ENCODE measurements at regions not wholly inside any gene's neighbourhood (a gene's known extent, or its start where the extent isn't known, plus 50 kb on each side); places are given as distances from the start of the nearest gene placed in this dataset.

- Histone ChIP-seq H3K9me3 (ENCODE audit: control insufficient read depth, insufficient read depth, low read length) (no peaks in the 10 kb centered on the region), H3K36me3 (ENCODE audit: control insufficient read depth, insufficient read depth, low read length) (no peaks in the 10 kb centered on the region), H3K4me1 (ENCODE audit: control insufficient read depth, insufficient read depth, low read length) (no peaks in the 10 kb centered on the region), H3K4me3 (ENCODE audit: low read depth, low read length) (no peak overlapping the region), H3K9ac (ENCODE audit: low read depth, low read length) (no peak overlapping the region), H3K27me3 (ENCODE audit: control insufficient read depth, insufficient read depth, low read length) (no peaks in the 10 kb centered on the region)
These were observed 76.0 kb upstream of the GPR12 start for GRCh38 chr13:26836626-26837025.

DNA sequence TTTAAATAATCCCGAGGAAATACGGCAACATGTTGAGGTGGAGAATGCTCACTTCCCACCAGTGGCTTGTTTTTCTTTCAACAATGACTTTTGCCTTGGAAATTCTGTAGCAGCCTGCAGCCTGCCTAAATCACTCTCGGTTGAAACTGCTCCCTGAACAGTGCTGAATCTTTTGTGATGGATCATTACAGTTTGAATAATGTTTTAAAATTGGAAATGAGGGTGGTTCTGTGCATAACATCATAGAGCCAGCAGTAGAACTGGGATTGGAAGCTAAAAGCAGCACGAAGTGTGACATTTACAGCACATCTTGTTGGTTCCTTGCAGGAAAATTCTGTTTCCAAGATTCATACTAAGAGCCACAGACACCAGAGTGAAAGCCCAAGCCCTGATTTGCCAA is 74.1 kb upstream of the GPR12 start:
- Histone ChIP-seq H3K27me3 (ENCODE audit: control insufficient read depth, insufficient read depth, low read length) (no peaks in the 10 kb centered on the region), H3K4me3 (ENCODE audit: low read depth, low read length) (no peak overlapping the region), H3K9me3 (ENCODE audit: control insufficient read depth, insufficient read depth, low read length) (no peaks in the 10 kb centered on the region), H3K36me3 (ENCODE audit: control insufficient read depth, insufficient read depth, low read length) (no peaks in the 10 kb centered on the region), H3K9ac (ENCODE audit: low read depth, low read length) (no peak overlapping the region), H3K4me1 (ENCODE audit: control insufficient read depth, insufficient read depth, low read length) (no peaks in the 10 kb centered on the region)

DNA sequence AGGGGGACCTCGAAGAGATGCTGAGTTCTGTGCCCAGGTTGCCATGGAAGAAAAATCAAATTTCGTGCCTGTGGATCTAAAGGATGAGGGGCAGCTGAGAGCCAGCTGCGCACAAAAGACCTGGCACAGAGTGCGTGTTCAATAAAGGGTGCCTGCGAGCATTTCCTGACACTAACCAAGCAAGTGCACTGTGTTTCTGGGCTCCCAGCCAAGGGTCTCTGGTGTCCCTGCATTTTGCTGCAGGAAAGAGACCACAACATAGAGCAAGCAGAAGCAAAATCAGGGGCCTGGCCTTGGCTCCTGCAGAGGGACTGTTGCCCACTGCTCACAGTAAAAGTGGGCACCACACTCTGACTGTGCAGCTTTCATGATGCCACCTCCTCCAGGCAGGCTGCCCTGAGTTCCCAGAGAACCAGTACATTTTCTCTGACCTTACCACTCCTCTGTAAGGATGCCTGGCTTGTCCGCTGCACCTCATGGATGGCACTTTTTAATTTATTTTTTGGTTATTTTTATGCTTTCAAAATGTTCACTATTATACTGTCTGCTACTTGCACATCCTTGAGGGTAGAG is 70.8 kb upstream of the GPR12 start:
- Histone ChIP-seq H3K9me3 (ENCODE audit: control insufficient read depth, insufficient read depth, low read length) (no peaks in the 10 kb centered on the region), H3K4me1 (ENCODE audit: control insufficient read depth, insufficient read depth, low read length) (no peaks in the 10 kb centered on the region), H3K9ac (ENCODE audit: low read depth, low read length) (no peak overlapping the region), H3K4me3 (ENCODE audit: low read depth, low read length) (no peak overlapping the region), H3K27me3 (ENCODE audit: control insufficient read depth, insufficient read depth, low read length) (no peaks in the 10 kb centered on the region), H3K36me3 (ENCODE audit: control insufficient read depth, insufficient read depth, low read length) (no peaks in the 10 kb centered on the region)

DNA sequence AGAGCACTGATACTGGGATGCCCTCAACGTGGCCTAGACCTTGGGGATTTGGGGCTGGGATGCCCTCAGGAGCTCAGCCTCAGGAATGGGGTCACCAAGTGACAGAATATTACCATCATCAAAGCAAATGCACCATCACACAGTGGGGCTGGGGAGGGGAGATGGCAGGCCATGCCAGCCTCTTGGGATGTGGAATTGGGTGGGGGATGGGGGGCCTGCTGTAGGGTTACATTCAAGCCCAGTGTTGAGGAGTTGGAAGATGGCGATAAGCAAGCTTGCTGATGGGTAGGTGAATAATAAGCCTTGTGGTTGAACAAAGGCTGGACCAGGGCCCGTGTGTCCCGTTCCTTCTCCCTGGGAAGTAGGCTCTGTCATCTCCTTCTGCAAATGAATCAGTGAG is 69.1 kb upstream of the GPR12 start:
- H3K4me3 ChIP-seq (ENCODE audit: low read depth, low read length) = no peak overlapping the region
- H3K27me3 ChIP-seq (ENCODE audit: control insufficient read depth, insufficient read depth, low read length) = no peaks in the 10 kb centered on the region
- H3K36me3 ChIP-seq (ENCODE audit: control insufficient read depth, insufficient read depth, low read length) = no peaks in the 10 kb centered on the region
- H3K9me3 ChIP-seq (ENCODE audit: control insufficient read depth, insufficient read depth, low read length) = no peaks in the 10 kb centered on the region
- no peaks in the 10 kb centered on the region for H3K4me1 ChIP-seq (ENCODE audit: control insufficient read depth, insufficient read depth, low read length)
- no peak overlapping the region for H3K9ac ChIP-seq (ENCODE audit: low read depth, low read length)

- Histone ChIP-seq H3K27me3 (ENCODE audit: control insufficient read depth, insufficient read depth, low read length) (no peaks in the 10 kb centered on the region), H3K9me3 (ENCODE audit: control insufficient read depth, insufficient read depth, low read length) (no peaks in the 10 kb centered on the region), H3K36me3 (ENCODE audit: control insufficient read depth, insufficient read depth, low read length) (no peaks in the 10 kb centered on the region), H3K4me3 (ENCODE audit: low read depth, low read length) (no peak overlapping the region), H3K4me1 (ENCODE audit: control insufficient read depth, insufficient read depth, low read length) (no peaks in the 10 kb centered on the region), H3K9ac (ENCODE audit: low read depth, low read length) (no peak overlapping the region)
These were observed 64.0 kb upstream of the GPR12 start for GRCh38 chr13:26824581-26824980.

DNA sequence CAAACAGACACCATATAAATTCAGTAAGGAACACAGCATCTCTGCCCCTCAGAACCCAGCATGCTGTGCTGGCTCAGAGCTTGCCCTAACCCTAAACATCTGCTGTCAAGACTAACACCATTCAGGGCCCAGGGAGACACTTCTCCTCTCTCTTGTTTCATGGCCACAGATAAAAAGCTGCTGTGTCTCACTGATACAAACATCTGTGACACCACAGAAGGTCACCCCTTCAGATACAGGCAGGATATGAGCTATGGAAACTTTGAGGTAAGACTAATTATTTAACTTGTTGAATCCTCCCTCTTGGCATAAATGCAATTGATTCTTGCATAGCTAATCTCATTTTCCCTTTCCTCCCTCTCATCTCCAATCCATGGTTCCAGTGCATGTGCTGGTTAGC is 61.6 kb upstream of the GPR12 start:
- Histone ChIP-seq H3K4me3 (ENCODE audit: low read depth, low read length) (no peak overlapping the region), H3K27me3 (ENCODE audit: control insufficient read depth, insufficient read depth, low read length) (no peaks in the 10 kb centered on the region)

GRCh38 chr13:26821672-26822071 is 61.1 kb upstream of the GPR12 start:
- H3K27me3 ChIP-seq (ENCODE audit: control insufficient read depth, insufficient read depth, low read length) = no peaks in the 10 kb centered on the region
- H3K9me3 ChIP-seq (ENCODE audit: control insufficient read depth, insufficient read depth, low read length) = no peaks in the 10 kb centered on the region
- H3K4me3 ChIP-seq (ENCODE audit: low read depth, low read length) = no peak overlapping the region
- no peaks in the 10 kb centered on the region for H3K4me1 ChIP-seq (ENCODE audit: control insufficient read depth, insufficient read depth, low read length)
- H3K36me3 ChIP-seq (ENCODE audit: control insufficient read depth, insufficient read depth, low read length) = no peaks in the 10 kb centered on the region
- no peak overlapping the region for H3K9ac ChIP-seq (ENCODE audit: low read depth, low read length)

More for the DNA sequence above, 61.6 kb upstream of the GPR12 start:
- H3K9ac ChIP-seq (ENCODE audit: low read depth, low read length) = no peak overlapping the region
- H3K36me3 ChIP-seq (ENCODE audit: control insufficient read depth, insufficient read depth, low read length) = no peaks in the 10 kb centered on the region
- H3K4me1 ChIP-seq (ENCODE audit: control insufficient read depth, insufficient read depth, low read length) = no peaks in the 10 kb centered on the region
- no peaks in the 10 kb centered on the region for H3K9me3 ChIP-seq (ENCODE audit: control insufficient read depth, insufficient read depth, low read length)

- Histone ChIP-seq H3K4me3 (ENCODE audit: low read depth, low read length) (no peak overlapping the region), H3K9ac (ENCODE audit: low read depth, low read length) (no peak overlapping the region), H3K36me3 (ENCODE audit: control insufficient read depth, insufficient read depth, low read length) (no peaks in the 10 kb centered on the region), H3K27me3 (ENCODE audit: control insufficient read depth, insufficient read depth, low read length) (no peaks in the 10 kb centered on the region), H3K9me3 (ENCODE audit: control insufficient read depth, insufficient read depth, low read length) (no peaks in the 10 kb centered on the region), H3K4me1 (ENCODE audit: control insufficient read depth, insufficient read depth, low read length) (no peaks in the 10 kb centered on the region)
These were observed 60.3 kb upstream of the GPR12 start for GRCh38 chr13:26820871-26821270.

- Histone ChIP-seq H3K4me1 (ENCODE audit: control insufficient read depth, insufficient read depth, low read length) (no peaks in the 10 kb centered on the region), H3K27me3 (ENCODE audit: control insufficient read depth, insufficient read depth, low read length) (no peaks in the 10 kb centered on the region), H3K9me3 (ENCODE audit: control insufficient read depth, insufficient read depth, low read length) (no peaks in the 10 kb centered on the region), H3K9ac (ENCODE audit: low read depth, low read length) (no peak overlapping the region), H3K36me3 (ENCODE audit: control insufficient read depth, insufficient read depth, low read length) (no peaks in the 10 kb centered on the region), H3K4me3 (ENCODE audit: low read depth, low read length) (no peak overlapping the region)
These were observed 58.5 kb upstream of the GPR12 start for GRCh38 chr13:26819046-26819445.

DNA sequence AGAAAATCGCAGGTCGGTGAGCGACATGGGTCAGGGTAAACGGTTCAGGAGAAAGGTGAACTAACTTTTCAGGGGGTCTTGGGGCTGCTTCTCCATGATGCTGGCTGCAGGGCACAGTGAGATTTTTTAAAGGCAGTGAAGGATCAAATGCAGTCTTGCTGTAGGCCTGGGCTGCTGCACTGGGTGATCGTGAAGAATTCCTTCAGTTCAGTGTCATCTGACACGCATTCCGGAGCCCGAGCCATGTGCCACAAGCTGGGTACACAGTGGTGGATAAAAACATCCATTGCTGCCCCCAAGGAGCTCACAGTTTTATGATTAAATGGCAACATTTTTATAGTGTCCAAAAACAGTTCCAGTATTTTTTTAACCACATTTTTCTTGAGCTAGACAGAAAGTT is 56.3 kb upstream of the GPR12 start:
- no peaks in the 10 kb centered on the region for H3K27me3 ChIP-seq (ENCODE audit: control insufficient read depth, insufficient read depth, low read length)

DNA sequence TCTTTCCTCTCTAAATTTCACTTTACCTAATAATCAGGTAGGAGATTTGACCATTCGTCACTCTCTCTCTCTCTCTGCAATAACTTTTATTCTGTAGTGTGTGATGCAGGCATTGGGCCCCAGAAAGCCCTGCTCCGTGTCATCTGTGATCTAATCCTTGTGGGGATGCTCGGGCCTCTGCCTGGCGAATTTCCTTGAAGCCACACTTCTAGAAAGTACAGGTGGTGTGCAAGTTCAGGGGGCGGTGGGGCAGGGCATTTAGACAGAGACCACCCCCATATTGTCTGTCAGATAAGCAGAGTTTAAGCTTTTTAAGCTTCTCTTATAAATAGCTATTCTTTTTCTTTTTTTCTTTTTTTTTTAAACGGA is 53.4 kb upstream of the GPR12 start:
- Histone ChIP-seq H3K27me3 (ENCODE audit: control insufficient read depth, insufficient read depth, low read length) (no peaks in the 10 kb centered on the region), H3K4me3 (ENCODE audit: low read depth, low read length) (no peak overlapping the region), H3K36me3 (ENCODE audit: control insufficient read depth, insufficient read depth, low read length) (no peaks in the 10 kb centered on the region), H3K9ac (ENCODE audit: low read depth, low read length) (no peak overlapping the region), H3K9me3 (ENCODE audit: control insufficient read depth, insufficient read depth, low read length) (no peaks in the 10 kb centered on the region), H3K4me1 (ENCODE audit: control insufficient read depth, insufficient read depth, low read length) (no peaks in the 10 kb centered on the region)

More for the DNA sequence above, 56.3 kb upstream of the GPR12 start:
- H3K36me3 ChIP-seq (ENCODE audit: control insufficient read depth, insufficient read depth, low read length) = no peaks in the 10 kb centered on the region
- H3K4me3 ChIP-seq (ENCODE audit: low read depth, low read length) = no peak overlapping the region
- no peaks in the 10 kb centered on the region for H3K9me3 ChIP-seq (ENCODE audit: control insufficient read depth, insufficient read depth, low read length)
- no peaks in the 10 kb centered on the region for H3K4me1 ChIP-seq (ENCODE audit: control insufficient read depth, insufficient read depth, low read length)
- H3K9ac ChIP-seq (ENCODE audit: low read depth, low read length) = no peak overlapping the region

- Histone ChIP-seq H3K9ac (ENCODE audit: low read depth, low read length) (no peak overlapping the region), H3K27me3 (ENCODE audit: control insufficient read depth, insufficient read depth, low read length) (no peaks in the 10 kb centered on the region), H3K9me3 (ENCODE audit: control insufficient read depth, insufficient read depth, low read length) (no peaks in the 10 kb centered on the region), H3K4me3 (ENCODE audit: low read depth, low read length) (no peak overlapping the region), H3K36me3 (ENCODE audit: control insufficient read depth, insufficient read depth, low read length) (no peaks in the 10 kb centered on the region), H3K4me1 (ENCODE audit: control insufficient read depth, insufficient read depth, low read length) (no peaks in the 10 kb centered on the region)
These were observed 52.9 kb upstream of the GPR12 start for GRCh38 chr13:26813321-26813979.

Data from iPS-15b (cell line).